ENCODE measurements at regions not wholly inside any gene's neighbourhood (a gene's known extent, or its start where the extent isn't known, plus 50 kb on each side); places are given as distances from the start of the nearest gene placed in this dataset.
"Not testable (repeated sequence)": the region's sequence is repeated elsewhere in the genome, so short reads cannot be mapped to it uniquely, and the experiment has no call there.

DNA sequence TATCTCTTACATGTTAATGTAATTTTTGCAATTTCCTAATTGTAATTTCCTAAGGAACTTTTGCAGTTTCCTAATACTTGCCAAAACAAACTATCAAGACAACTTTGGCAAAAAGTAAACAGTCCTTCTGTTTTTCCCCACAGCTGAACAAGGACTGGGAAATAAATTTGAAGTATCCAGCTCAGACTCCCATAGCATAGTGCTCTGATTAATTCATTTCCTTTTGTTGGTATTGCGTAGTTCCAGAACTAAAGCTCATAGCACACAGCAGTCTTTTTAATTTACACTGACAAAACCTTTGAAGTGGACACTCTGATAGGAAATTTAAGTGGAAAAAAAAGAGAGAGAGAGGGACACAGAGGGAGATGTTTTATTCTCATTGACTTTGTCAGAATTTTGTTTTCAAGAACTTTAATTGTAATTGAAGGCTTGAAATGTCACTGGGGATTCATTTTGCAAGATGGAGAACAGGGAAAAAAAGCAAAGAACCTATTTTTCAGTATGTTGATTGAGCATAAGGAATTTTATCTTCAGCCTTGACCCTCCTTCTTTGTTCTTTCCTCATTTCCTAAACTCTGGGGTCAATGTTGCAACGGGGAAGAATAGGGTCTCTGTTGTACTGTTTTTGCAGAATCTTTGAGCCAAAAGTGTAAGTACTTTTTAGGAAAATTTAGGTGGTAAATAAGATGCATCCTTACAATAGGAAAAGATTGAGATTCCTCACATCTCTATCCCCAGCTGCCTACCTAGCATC is 232.2 kb upstream of the NPSR1 start:
- H3K4me3 ChIP-seq (ENCODE audit: low read length) = no peak overlapping the region
- H3K4me1 Mint-ChIP-seq = no peaks in the 10 kb centered on the region
- H3K9me3 Mint-ChIP-seq = peaks cover 5 to 10% of the 10 kb centered on the region in 2 donors
- no peak for TF ChIP-seq CTCF (IDR thresholded peaks at IDR 0.05)
- no peaks in the 10 kb centered on the region for H3K27me3 Mint-ChIP-seq (ENCODE audit: low read depth in 2 of 2)
- H3K27ac Mint-ChIP-seq = no peak overlapping the region
- intact Hi-C loops (cut with micrococcal nuclease) = no loop called here
- no peaks in the 10 kb centered on the region for H3K4me1 ChIP-seq (ENCODE audit: control insufficient read depth, insufficient read depth, low read length)
- no peak overlapping the region for H3K4me3 Mint-ChIP-seq
- ATAC-seq (no peak), DNase-seq (no peak)
- no peaks in the 10 kb centered on the region for H3K27me3 ChIP-seq (ENCODE audit: control insufficient read depth, insufficient read depth, low read length)
- 100% methylated on average over 1 of the region's 2 CpGs for WGBS (ENCODE audit: insufficient coverage)
- no peak overlapping the region for H3K27ac ChIP-seq (ENCODE audit: low read length)
- peaks cover 8% of the 10 kb centered on the region for H3K36me3 Mint-ChIP-seq
- H3K9me3 ChIP-seq (ENCODE audit: control insufficient read depth, insufficient read depth, low read length) = no peaks in the 10 kb centered on the region
- no peaks in the 10 kb centered on the region for H3K36me3 ChIP-seq (ENCODE audit: control insufficient read depth, insufficient read depth, low read length)

GRCh38 chr7:34430456-34430855 is 227.6 kb upstream of the NPSR1 start:
- DNase-seq = no peak
- ATAC-seq = no peak
- Mint-ChIP-seq H3K4me3 (no peak overlapping the region), H3K27me3 (ENCODE audit: low read depth in 2 of 2) (no peaks in the 10 kb centered on the region), H3K9me3 (peaks cover 13 to 17% of the 10 kb centered on the region in 2 donors), H3K27ac (no peak overlapping the region), H3K36me3 (peaks cover 11% of the 10 kb centered on the region), H3K4me1 (no peaks in the 10 kb centered on the region)
- no peaks in the 10 kb centered on the region for H3K9me3 ChIP-seq (ENCODE audit: control insufficient read depth, insufficient read depth, low read length)
- H3K4me3 ChIP-seq (ENCODE audit: low read length) = no peak overlapping the region
- 78% methylated on average over 4 of the region's 4 CpGs for WGBS (ENCODE audit: insufficient coverage)
- no peaks in the 10 kb centered on the region for H3K36me3 ChIP-seq (ENCODE audit: control insufficient read depth, insufficient read depth, low read length)
- TF ChIP-seq CTCF (IDR thresholded peaks at IDR 0.05) = no peak
- intact Hi-C loops (cut with micrococcal nuclease) = no loop called here
- no peaks in the 10 kb centered on the region for H3K4me1 ChIP-seq (ENCODE audit: control insufficient read depth, insufficient read depth, low read length)
- no peaks in the 10 kb centered on the region for H3K27me3 ChIP-seq (ENCODE audit: control insufficient read depth, insufficient read depth, low read length)
- H3K27ac ChIP-seq (ENCODE audit: low read length) = no peak overlapping the region

DNA sequence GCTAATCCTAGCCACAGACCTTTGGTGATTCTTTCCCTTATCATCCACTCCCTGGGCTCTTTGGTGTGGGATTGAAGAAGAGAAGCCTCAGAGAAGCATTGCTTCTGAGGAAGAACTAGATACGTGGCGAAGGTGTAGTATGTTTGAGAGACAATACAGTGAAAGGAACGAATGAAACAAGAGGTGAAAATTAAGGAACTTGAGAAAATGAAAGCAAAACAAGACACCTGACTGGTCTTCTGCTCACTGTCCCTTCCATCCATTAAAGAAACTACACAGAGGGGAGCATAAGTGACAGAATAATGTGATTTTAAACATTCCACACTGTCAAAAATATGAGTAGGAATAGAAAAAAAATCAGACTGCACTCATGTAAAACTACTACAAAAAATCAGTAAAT is 219.6 kb upstream of the NPSR1 start:
- Mint-ChIP-seq H3K4me3 (no peak overlapping the region), H3K9me3 (peaks cover 5 to 18% of the 10 kb centered on the region in 2 donors), H3K4me1 (no peaks in the 10 kb centered on the region), H3K27me3 (ENCODE audit: low read depth in 2 of 2) (no peaks in the 10 kb centered on the region), H3K27ac (no peak overlapping the region), H3K36me3 (peaks cover 7% of the 10 kb centered on the region)
- no peak for TF ChIP-seq CTCF (IDR thresholded peaks at IDR 0.05)
- DNase-seq = no peak
- Histone ChIP-seq H3K27me3 (ENCODE audit: control insufficient read depth, insufficient read depth, low read length) (no peaks in the 10 kb centered on the region), H3K27ac (ENCODE audit: low read length) (no peak overlapping the region), H3K4me3 (ENCODE audit: low read length) (no peak overlapping the region), H3K9me3 (ENCODE audit: control insufficient read depth, insufficient read depth, low read length) (no peaks in the 10 kb centered on the region), H3K36me3 (ENCODE audit: control insufficient read depth, insufficient read depth, low read length) (no peaks in the 10 kb centered on the region), H3K4me1 (ENCODE audit: control insufficient read depth, insufficient read depth, low read length) (no peaks in the 10 kb centered on the region)
- no peak for ATAC-seq
- intact Hi-C loops (cut with micrococcal nuclease) = no loop called here
- WGBS (ENCODE audit: insufficient coverage) = 34% methylated on average over 3 of the region's 3 CpGs

DNA sequence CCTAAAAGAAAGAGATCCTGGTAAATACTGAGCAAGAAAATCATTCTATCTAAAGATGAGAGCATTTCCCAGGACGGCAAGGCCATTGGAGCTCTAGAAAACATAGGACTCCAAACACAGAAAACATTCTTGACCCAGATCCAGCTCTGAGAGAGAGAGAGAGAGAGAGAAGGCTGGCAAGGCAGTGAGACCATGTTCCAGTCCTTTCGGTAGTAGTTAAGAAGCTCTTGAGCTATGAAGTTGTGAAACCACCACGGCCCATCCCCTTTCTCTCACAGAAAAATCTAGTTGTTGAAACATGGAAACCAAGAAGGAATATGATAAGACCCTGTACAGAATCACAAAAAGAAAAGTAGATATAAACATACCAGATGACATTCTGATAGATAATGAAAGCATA is 212.4 kb upstream of the NPSR1 start:
- TF ChIP-seq CTCF (IDR thresholded peaks at IDR 0.05) = no peak
- Histone ChIP-seq H3K27me3 (ENCODE audit: control insufficient read depth, insufficient read depth, low read length) (no peaks in the 10 kb centered on the region), H3K36me3 (ENCODE audit: control insufficient read depth, insufficient read depth, low read length) (no peaks in the 10 kb centered on the region), H3K4me3 (ENCODE audit: low read length) (no peak overlapping the region), H3K27ac (ENCODE audit: low read length) (no peak overlapping the region), H3K4me1 (ENCODE audit: control insufficient read depth, insufficient read depth, low read length) (no peaks in the 10 kb centered on the region), H3K9me3 (ENCODE audit: control insufficient read depth, insufficient read depth, low read length) (no peaks in the 10 kb centered on the region)
- H3K27me3 Mint-ChIP-seq (ENCODE audit: low read depth in 2 of 2) = no peaks in the 10 kb centered on the region
- no peak overlapping the region for H3K4me3 Mint-ChIP-seq
- no peak overlapping the region for H3K27ac Mint-ChIP-seq
- peaks cover 7 to 12% of the 10 kb centered on the region in 2 donors for H3K9me3 Mint-ChIP-seq
- 89% methylated on average over 3 of the region's 3 CpGs for WGBS (ENCODE audit: insufficient coverage)
- DNase-seq (no peak), ATAC-seq (no peak)
- H3K4me1 Mint-ChIP-seq = no peaks in the 10 kb centered on the region
- intact Hi-C loops (cut with micrococcal nuclease) = no loop called here
- H3K36me3 Mint-ChIP-seq = no peaks in the 10 kb centered on the region

DNA sequence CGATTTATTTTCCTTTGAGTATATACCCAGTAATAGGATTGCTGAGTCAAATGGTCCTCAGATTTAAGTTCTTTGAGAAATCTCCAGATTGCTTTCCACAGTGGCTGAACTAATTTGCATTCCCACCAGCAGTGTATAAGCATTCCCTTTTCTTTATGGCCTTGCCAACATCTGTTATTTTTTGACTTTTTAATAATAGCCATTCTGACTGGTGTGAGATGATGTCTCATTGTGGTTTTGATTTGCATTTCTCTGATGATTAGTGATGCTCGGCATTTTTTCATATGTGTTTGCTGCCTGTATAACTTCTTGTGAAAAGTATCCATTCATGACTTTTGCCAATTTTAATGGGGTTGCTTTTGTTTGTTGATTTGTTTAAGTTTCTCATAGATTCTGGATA is 209.5 kb upstream of the NPSR1 start:
- ATAC-seq; H3K27me3 Mint-ChIP-seq (ENCODE audit: low read depth in 2 of 2); H3K27me3 ChIP-seq (ENCODE audit: control insufficient read depth, insufficient read depth, low read length); H3K4me3 Mint-ChIP-seq; H3K27ac ChIP-seq (ENCODE audit: low read length); H3K36me3 Mint-ChIP-seq; H3K4me3 ChIP-seq (ENCODE audit: low read length); H3K36me3 ChIP-seq (ENCODE audit: control insufficient read depth, insufficient read depth, low read length); H3K27ac Mint-ChIP-seq; H3K4me1 Mint-ChIP-seq; intact Hi-C loops (cut with micrococcal nuclease); DNase-seq; H3K4me1 ChIP-seq (ENCODE audit: control insufficient read depth, insufficient read depth, low read length); H3K9me3 ChIP-seq (ENCODE audit: control insufficient read depth, insufficient read depth, low read length): not testable (repeated sequence)
- peaks cover 9 to 14% of the 10 kb centered on the region in 2 donors for H3K9me3 Mint-ChIP-seq
- WGBS (ENCODE audit: insufficient coverage) = 82% methylated on average over 2 of the region's 2 CpGs
